HepG2 (cell line): ENCODE measurements at regions not wholly inside any gene's neighbourhood (a gene's known extent, or its start where the extent isn't known, plus 50 kb on each side); places are given as distances from the start of the nearest gene placed in this dataset.

Experiments used
- ATAC-seq: fragments of 200-7000 bp; cut with Tn5 transposase; 3 replicates; pipeline ENCODE4 v1.9.1; 2020; ENCODE audit warnings: mild to moderate bottlenecking, moderate library complexity
- BruUV-seq: library from RNA; stranded (reverse); fragments of 400-500 nt; replicated peaks from 2 replicates; lab custom pipeline; 2021; lab: Mats Ljungman, UMichigan
- CTCF ChIA-PET: fragments of 300-600 bp; formaldehyde crosslinking; extraction: SDS; loops from one replicate; lab custom pipeline; 2021; ENCODE audit warnings: low total read pairs, inconsistent platforms, low intra/inter-chr PET ratio; lab: Yijun Ruan, JAX
- POLR2A ChIA-PET: fragments of 350-600 bp; sonication (Branson Sonifier 250); formaldehyde crosslinking; loops from one replicate; lab custom pipeline; 2020; ENCODE audit warnings: antibody characterized with exemption, inconsistent platforms; lab: Yijun Ruan, JAX
- DNase-seq: peaks from one replicate; pipeline ENCODE4 v3.0.0-alpha.2; 2015; ENCODE audit warnings: low spot score
- FAIRE-seq: peaks from 3 replicates; lab custom pipeline; 2011; peaks lifted over from hg19 to GRCh38; lab: Jason Lieb, UNC
- H2AFZ ChIP-seq: one replicate; pipeline ENCODE4 v1.6.1; 2011; ENCODE audit warnings: low read length, inconsistent platforms
- H3K27ac ChIP-seq: fragments of 300-600 bp; 3 replicates; pipeline ENCODE4 v1.8.0; 2011; ENCODE audit warnings: mixed run types, mild to moderate bottlenecking, mixed read lengths, low read length, inconsistent platforms; ENCODE audit not compliant: insufficient read depth; ENCODE audit errors: extremely low read length
- H3K27me3 ChIP-seq, 2 experiments: fragments of 200-600 bp in 1 of 2; 2 replicates in 1 of 2; 3 replicates in 1 of 2; pipeline versions ENCODE4 v1.6.0 to v1.8.0; 2011; ENCODE audit warnings: low read length in 2 of 2, mild to moderate bottlenecking in 2 of 2, moderate library complexity in 2 of 2, inconsistent platforms in 1 of 2; ENCODE audit not compliant: insufficient read depth in 2 of 2, control insufficient read depth in 1 of 2
- H3K36me3 ChIP-seq, 2 experiments: fragments of 200-600 bp in 1 of 2; replicated peaks in 1 of 2; 2 replicates in 1 of 2; 3 replicates in 1 of 2; pipeline versions ENCODE4 v1.5.1 to v1.8.0; 2011; ENCODE audit warnings: low read length in 2 of 2, inconsistent platforms in 1 of 2; ENCODE audit not compliant: insufficient read depth in 2 of 2, control insufficient read depth in 1 of 2
- H3K4me1 ChIP-seq: 2 replicates; pipeline ENCODE4 v1.5.1; 2012; ENCODE audit warnings: low read length, inconsistent platforms; ENCODE audit not compliant: insufficient read depth
- H3K4me2 ChIP-seq: 2 replicates; pipeline ENCODE4 v1.6.0; 2011; ENCODE audit warnings: low read depth, low read length, inconsistent platforms
- H3K4me3 ChIP-seq, 3 experiments: fragments of 200-600 bp in 1 of 3; sonication (generic), shearing (Covaris generic) in 1 of 3; replicated peaks in 1 of 3; 2 replicates each; pipeline ENCODE4 v1.5.1; 2011 to 2016; ENCODE audit warnings: low read length in 3 of 3, inconsistent platforms in 2 of 3, low read depth in 2 of 3, mild to moderate bottlenecking in 2 of 3, control low read depth in 1 of 3, mixed read lengths in 1 of 3; ENCODE audit not compliant: insufficient read depth in 1 of 3
- H3K79me2 ChIP-seq: one replicate; pipeline ENCODE4 v1.6.1; 2011; ENCODE audit warnings: low read length, inconsistent platforms; ENCODE audit not compliant: insufficient read depth
- H3K9ac ChIP-seq: 2 replicates; pipeline ENCODE4 v1.6.0; 2011; ENCODE audit warnings: mild to moderate bottlenecking, low read depth, low read length, inconsistent platforms; ENCODE audit not compliant: insufficient read depth
- H3K9me3 ChIP-seq: 2 replicates; pipeline ENCODE4 v1.5.1; 2012; ENCODE audit warnings: mild to moderate bottlenecking, low read length
- H4K20me1 ChIP-seq: 2 replicates; pipeline ENCODE4 v1.6.0; 2011; ENCODE audit warnings: inconsistent platforms, mild to moderate bottlenecking, low read length, moderate library complexity; ENCODE audit not compliant: insufficient read depth
- MAFG ChIP-seq: sonication (generic); formaldehyde crosslinking; IDR thresholded peaks from 2 replicates; pipeline ENCODE4 v1.5.1; 2020; ENCODE audit warnings: mild to moderate bottlenecking, missing genetic modification reagents
- POLR2AphosphoS2 ChIP-seq: IDR thresholded peaks from 2 replicates; pipeline ENCODE4 v1.6.1; 2011; ENCODE audit warnings: low read depth, low read length, improper control_type of control experiment
- SMARCC2 ChIP-seq: fragments of 450-650 bp; IDR thresholded peaks from 2 replicates; pipeline ENCODE4 v1.6.1; 2017; ENCODE audit warnings: antibody characterized with exemption, mild to moderate bottlenecking
- XRCC5 ChIP-seq: fragments of 200-400 bp; formaldehyde crosslinking; optimal IDR thresholded peaks from 2 replicates; pipeline ENCODE3; 2017; ENCODE audit warnings: mild to moderate bottlenecking, low read length
- ZBTB42 ChIP-seq: sonication (generic); formaldehyde crosslinking; IDR thresholded peaks from 2 replicates; pipeline ENCODE4 v1.5.0; 2020; ENCODE audit warnings: mild to moderate bottlenecking, missing genetic modification reagents
- ZFYVE20 ChIP-seq: sonication (generic); formaldehyde crosslinking; IDR thresholded peaks from 2 replicates; pipeline ENCODE4 v1.8.0; 2023; ENCODE audit warnings: low read depth, mild to moderate bottlenecking, moderate library complexity, missing genetic modification reagents, borderline replicate concordance
- ZNF260 ChIP-seq: sonication (generic); formaldehyde crosslinking; IDR thresholded peaks from 2 replicates; pipeline ENCODE4 v1.4.0; 2020; ENCODE audit warnings: missing genetic modification reagents, low read depth, mild to moderate bottlenecking, borderline replicate concordance
- ZNF556 ChIP-seq: sonication (generic); formaldehyde crosslinking; IDR thresholded peaks from 2 replicates; pipeline ENCODE4 v1.4.0; 2020; ENCODE audit warnings: mild to moderate bottlenecking, missing genetic modification reagents, borderline replicate concordance
- ZNF589 ChIP-seq: sonication (generic); formaldehyde crosslinking; conservative IDR thresholded peaks from 2 replicates; pipeline ENCODE4 v1.8.0; 2022; ENCODE audit warnings: mild to moderate bottlenecking, moderate library complexity, missing genetic modification reagents
- WGBS: methylation state at CpG from one replicate; pipeline ENCODE4 v1.1.6; 2017; ENCODE audit warnings: low lambda C conversion rate; 5-methylcytosine and 5-hydroxymethylcytosine counted together
- in situ Hi-C: cut with HindIII; loops from 2 replicates; pipeline ENCODE4 v1.10.0; 2017; ENCODE audit warnings: low pct_unique_long_range_greater_than_20kb; ENCODE audit not compliant: extremely low pct_ligation_motif_present
- intact Hi-C: fragments of 100-400 bp; cut with micrococcal nuclease; formaldehyde crosslinking; loops from one replicate; pipeline ENCODE4 v1.10.0; 2022; ENCODE audit not compliant: unreplicated experiment
- TF ChIP-seq, protein P1 (sequence below): sonication (generic); formaldehyde crosslinking; conservative IDR thresholded peaks from 2 replicates; pipeline ENCODE4 v1.8.1; 2023; ENCODE audit warnings: missing genetic modification reagents
- TF ChIP-seq, protein P2 (sequence below), 2 experiments: sonication (generic) in 1 of 2; formaldehyde crosslinking in 1 of 2; IDR thresholded peaks; 2 replicates each; pipeline versions ENCODE4 v1.5.1 to v1.6.1; 2011 to 2020; ENCODE audit warnings: borderline replicate concordance in 1 of 2, low read depth in 1 of 2, low read length in 1 of 2, mild to moderate bottlenecking in 1 of 2, missing genetic modification reagents in 1 of 2, moderate library complexity in 1 of 2
- TF ChIP-seq, protein P3 (sequence below): sonication (generic); formaldehyde crosslinking; IDR thresholded peaks from 2 replicates; pipeline ENCODE4 v1.4.0; 2020; ENCODE audit warnings: missing genetic modification reagents
- TF ChIP-seq, protein P4 (sequence below): sonication (generic); formaldehyde crosslinking; IDR thresholded peaks from 2 replicates; pipeline ENCODE4 v1.4.0; 2020; ENCODE audit warnings: missing genetic modification reagents
- TF ChIP-seq, protein P5 (sequence below): sonication (generic); formaldehyde crosslinking; conservative IDR thresholded peaks from 2 replicates; pipeline ENCODE4 v1.4.0; 2020; ENCODE audit warnings: missing genetic modification reagents

DNA sequence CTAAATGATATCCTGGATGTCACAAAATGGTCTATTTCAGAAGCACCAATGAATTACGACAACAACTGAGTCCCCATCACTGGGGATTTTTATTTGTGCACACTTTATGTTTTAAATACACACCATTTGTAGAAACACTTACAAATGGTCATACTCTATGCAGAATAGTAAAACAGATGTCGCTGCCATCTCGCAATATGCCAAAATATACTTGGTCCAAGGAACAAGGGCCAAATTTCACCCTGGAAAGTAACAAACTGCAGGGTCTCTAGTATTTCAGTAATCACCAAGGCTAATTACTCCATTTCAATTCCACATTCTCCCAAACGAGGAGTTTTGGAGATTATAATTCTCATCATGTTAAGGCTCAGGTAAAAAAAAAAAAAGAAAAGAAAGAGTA is 215.2 kb downstream of the LMBRD1 start:
- in situ Hi-C loops: no loop called here
- intact Hi-C loops: no loop called here
- Histone ChIP-seq H3K79me2 (no peaks in the 10 kb centered on the region), H3K36me3 (no peaks in the 10 kb centered on the region), H3K9me3 (no peaks in the 10 kb centered on the region), H2AFZ (no peak overlapping the region), H3K4me2 (no peak overlapping the region), H3K9ac (no peak overlapping the region), H4K20me1 (no peaks in the 10 kb centered on the region), H3K4me3 (no peak overlapping the region), H3K4me1 (no peaks in the 10 kb centered on the region), H3K27me3 (no peaks in the 10 kb centered on the region), H3K27ac (no peak overlapping the region)
- POLR2A ChIA-PET: no interaction called here
- 19% methylated on average over 4 of the region's 4 CpGs for WGBS
- no peak for DNase-seq
- no peak for FAIRE-seq
- CTCF ChIA-PET: no interaction called here
- no peak for ATAC-seq
- BruUV-seq: no TSS peak
- TF ChIP-seq ZNF589 (no peak), XRCC5 (no peak), ZBTB42 (CRISPR knock-in tag) (no peak), ZNF260 (no peak), MAFG (CRISPR knock-in tag) (no peak), ZNF556 (no peak), ZFYVE20 (CRISPR knock-in tag) (no peak), POLR2AphosphoS2 (no peak), SMARCC2 (no peak)
- TF ChIP-seq, protein P1, sequence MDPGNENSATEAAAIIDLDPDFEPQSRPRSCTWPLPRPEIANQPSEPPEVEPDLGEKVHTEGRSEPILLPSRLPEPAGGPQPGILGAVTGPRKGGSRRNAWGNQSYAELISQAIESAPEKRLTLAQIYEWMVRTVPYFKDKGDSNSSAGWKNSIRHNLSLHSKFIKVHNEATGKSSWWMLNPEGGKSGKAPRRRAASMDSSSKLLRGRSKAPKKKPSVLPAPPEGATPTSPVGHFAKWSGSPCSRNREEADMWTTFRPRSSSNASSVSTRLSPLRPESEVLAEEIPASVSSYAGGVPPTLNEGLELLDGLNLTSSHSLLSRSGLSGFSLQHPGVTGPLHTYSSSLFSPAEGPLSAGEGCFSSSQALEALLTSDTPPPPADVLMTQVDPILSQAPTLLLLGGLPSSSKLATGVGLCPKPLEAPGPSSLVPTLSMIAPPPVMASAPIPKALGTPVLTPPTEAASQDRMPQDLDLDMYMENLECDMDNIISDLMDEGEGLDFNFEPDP: no peak
- TF ChIP-seq, protein P2, sequence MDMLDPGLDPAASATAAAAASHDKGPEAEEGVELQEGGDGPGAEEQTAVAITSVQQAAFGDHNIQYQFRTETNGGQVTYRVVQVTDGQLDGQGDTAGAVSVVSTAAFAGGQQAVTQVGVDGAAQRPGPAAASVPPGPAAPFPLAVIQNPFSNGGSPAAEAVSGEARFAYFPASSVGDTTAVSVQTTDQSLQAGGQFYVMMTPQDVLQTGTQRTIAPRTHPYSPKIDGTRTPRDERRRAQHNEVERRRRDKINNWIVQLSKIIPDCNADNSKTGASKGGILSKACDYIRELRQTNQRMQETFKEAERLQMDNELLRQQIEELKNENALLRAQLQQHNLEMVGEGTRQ (IDR thresholded peaks at IDR 0.05; ENCODE audit: low read depth, low read length): no peak
- TF ChIP-seq, protein P2 (CRISPR knock-in tag; IDR thresholded peaks at IDR 0.05; ENCODE audit: borderline replicate concordance): no peak
- TF ChIP-seq, protein P3, sequence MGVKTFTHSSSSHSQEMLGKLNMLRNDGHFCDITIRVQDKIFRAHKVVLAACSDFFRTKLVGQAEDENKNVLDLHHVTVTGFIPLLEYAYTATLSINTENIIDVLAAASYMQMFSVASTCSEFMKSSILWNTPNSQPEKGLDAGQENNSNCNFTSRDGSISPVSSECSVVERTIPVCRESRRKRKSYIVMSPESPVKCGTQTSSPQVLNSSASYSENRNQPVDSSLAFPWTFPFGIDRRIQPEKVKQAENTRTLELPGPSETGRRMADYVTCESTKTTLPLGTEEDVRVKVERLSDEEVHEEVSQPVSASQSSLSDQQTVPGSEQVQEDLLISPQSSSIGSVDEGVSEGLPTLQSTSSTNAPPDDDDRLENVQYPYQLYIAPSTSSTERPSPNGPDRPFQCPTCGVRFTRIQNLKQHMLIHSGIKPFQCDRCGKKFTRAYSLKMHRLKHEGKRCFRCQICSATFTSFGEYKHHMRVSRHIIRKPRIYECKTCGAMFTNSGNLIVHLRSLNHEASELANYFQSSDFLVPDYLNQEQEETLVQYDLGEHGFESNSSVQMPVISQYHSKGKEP (CRISPR knock-in tag): no peak
- TF ChIP-seq, protein P4, sequence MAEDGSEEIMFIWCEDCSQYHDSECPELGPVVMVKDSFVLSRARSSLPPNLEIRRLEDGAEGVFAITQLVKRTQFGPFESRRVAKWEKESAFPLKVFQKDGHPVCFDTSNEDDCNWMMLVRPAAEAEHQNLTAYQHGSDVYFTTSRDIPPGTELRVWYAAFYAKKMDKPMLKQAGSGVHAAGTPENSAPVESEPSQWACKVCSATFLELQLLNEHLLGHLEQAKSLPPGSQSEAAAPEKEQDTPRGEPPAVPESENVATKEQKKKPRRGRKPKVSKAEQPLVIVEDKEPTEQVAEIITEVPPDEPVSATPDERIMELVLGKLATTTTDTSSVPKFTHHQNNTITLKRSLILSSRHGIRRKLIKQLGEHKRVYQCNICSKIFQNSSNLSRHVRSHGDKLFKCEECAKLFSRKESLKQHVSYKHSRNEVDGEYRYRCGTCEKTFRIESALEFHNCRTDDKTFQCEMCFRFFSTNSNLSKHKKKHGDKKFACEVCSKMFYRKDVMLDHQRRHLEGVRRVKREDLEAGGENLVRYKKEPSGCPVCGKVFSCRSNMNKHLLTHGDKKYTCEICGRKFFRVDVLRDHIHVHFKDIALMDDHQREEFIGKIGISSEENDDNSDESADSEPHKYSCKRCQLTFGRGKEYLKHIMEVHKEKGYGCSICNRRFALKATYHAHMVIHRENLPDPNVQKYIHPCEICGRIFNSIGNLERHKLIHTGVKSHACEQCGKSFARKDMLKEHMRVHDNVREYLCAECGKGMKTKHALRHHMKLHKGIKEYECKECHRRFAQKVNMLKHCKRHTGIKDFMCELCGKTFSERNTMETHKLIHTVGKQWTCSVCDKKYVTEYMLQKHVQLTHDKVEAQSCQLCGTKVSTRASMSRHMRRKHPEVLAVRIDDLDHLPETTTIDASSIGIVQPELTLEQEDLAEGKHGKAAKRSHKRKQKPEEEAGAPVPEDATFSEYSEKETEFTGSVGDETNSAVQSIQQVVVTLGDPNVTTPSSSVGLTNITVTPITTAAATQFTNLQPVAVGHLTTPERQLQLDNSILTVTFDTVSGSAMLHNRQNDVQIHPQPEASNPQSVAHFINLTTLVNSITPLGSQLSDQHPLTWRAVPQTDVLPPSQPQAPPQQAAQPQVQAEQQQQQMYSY (CRISPR knock-in tag): no peak
- TF ChIP-seq, protein P5, sequence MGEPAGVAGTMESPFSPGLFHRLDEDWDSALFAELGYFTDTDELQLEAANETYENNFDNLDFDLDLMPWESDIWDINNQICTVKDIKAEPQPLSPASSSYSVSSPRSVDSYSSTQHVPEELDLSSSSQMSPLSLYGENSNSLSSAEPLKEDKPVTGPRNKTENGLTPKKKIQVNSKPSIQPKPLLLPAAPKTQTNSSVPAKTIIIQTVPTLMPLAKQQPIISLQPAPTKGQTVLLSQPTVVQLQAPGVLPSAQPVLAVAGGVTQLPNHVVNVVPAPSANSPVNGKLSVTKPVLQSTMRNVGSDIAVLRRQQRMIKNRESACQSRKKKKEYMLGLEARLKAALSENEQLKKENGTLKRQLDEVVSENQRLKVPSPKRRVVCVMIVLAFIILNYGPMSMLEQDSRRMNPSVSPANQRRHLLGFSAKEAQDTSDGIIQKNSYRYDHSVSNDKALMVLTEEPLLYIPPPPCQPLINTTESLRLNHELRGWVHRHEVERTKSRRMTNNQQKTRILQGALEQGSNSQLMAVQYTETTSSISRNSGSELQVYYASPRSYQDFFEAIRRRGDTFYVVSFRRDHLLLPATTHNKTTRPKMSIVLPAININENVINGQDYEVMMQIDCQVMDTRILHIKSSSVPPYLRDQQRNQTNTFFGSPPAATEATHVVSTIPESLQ (CRISPR knock-in tag): no peak
